Raji (cell line): ENCODE measurements at regions not wholly inside any gene's neighbourhood (a gene's known extent, or its start where the extent isn't known, plus 50 kb on each side); places are given as distances from the start of the nearest gene placed in this dataset.

ENCODE experiments used
- POLR2A ChIP-seq: IDR thresholded peaks from 2 replicates; pipeline ENCODE4 v1.6.1; 2011; ENCODE audit warnings: low read depth, low read length, control low read depth; ENCODE audit not compliant: insufficient read depth

DNA sequence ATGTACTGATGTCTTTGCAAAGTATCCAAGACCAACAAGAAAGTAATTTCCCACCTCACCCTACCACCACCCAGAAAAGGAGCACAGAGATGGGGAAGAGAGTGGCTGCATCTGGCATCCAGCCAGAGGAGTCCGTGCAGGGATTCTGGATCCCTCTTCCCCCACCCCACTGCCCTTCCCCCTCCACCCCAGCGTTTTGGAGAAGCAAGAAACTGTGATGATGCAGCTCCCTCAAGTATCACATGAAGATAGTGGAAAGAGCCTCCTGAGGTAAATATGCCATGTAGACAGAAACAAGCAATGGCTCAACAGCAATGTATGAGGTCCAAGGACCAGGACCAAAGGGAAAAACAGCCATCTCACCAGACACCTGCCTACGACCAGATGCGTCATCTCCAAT lies 153.8 kb downstream of the DEPDC1B start:
- TF ChIP-seq POLR2A, result no peak

DNA sequence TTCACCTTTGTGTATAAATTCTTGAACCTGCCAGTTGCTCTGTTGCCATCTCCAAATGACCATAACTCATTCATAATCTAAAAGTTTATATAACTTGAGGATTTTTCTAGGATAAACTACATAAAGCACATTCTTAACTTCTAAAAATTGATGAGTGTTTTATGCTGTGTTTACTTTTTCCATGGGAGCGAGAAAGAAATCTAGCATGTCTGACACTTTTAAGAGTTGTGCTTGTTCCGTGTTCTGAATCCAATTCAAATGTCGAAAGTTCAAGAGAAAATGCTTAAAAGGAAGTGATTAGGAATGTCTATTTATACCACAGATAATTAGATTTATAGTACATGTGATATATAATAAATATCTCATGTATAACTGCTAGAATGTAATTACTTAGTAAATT lies 154.4 kb downstream of the DEPDC1B start:
- TF ChIP-seq POLR2A, result no peak

DNA sequence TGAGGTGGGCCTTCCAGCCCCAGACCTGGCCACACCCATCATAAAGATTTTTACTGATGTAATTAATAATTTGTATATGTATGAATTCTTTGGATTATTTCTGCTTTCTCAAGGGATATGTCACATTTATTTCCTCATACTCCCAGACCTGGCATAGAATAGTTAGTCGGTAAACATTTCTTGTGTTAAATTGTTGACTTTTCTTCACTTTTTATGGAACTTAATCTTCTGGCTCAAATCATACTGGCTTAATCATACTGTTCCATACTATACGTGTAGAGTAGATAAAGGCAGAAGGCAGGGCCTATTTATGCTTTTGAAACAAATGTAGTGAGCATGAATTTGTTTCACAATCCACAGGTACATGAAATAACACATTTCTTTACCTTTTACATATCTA lies 155.8 kb downstream of the DEPDC1B start:
- TF ChIP-seq POLR2A, result no peak

DNA sequence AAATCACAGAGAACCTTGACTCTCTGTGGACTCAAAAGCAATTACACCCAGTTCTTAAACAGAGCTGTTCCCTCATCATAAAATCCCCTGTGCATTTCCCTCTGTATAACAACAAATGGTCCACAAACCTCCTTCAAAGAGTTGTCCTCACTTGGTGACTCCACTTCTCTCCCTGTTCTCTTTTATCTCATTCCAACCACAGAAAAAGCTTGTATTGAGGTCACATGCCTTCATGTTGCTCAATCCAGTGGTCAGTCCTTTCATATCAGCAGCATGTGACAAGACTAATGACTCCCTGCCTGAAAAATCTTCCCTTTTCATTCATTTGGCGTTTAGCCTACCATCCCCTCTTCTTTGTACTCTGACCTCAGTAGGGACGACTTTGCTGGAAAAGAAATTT lies 158.0 kb downstream of the DEPDC1B start:
- no peak for TF ChIP-seq POLR2A

DNA sequence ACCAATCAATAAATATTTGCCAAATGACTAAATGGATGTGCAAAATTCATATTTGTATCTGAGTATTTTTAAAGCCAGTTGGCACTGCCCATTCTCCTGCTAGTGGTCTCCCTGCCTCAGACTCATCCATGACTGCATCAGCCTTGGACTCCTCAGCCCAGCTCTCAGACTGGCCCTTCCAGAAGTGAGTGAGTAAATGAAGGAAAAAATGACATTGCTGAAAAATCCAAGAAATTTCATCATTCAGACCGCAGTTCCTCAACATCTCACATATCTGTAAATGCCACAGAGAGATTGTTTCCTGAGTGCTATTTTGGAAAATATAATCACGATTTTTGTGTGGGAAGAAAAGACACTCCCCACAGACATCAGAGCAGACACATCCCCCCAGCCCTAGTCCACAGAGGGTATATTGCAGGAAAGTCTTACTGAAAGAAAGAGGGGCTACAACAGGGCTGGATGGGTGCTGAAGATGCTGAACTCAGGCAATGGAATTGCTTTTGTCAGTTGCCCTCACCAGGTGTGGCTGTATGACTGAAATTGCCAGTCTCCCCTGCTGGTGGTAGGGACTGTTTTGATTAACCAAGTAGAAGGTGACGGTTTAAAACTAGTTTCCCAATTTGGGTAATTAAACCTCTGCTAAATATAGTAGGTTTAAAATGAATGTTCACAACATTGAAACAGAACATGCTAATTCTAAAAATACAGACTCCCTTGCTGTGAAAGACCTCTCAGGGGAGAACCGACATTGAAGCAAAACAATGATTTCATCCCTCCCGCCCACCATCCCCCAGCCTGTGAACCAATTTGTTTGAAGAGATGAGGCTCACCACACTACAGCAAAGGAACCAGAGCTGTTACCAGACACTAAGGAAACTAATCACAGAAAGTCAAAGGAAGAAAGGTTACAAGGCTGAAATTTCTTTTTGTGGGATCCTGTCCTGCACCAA lies 158.8 kb downstream of the DEPDC1B start:
- TF ChIP-seq POLR2A, result no peak

DNA sequence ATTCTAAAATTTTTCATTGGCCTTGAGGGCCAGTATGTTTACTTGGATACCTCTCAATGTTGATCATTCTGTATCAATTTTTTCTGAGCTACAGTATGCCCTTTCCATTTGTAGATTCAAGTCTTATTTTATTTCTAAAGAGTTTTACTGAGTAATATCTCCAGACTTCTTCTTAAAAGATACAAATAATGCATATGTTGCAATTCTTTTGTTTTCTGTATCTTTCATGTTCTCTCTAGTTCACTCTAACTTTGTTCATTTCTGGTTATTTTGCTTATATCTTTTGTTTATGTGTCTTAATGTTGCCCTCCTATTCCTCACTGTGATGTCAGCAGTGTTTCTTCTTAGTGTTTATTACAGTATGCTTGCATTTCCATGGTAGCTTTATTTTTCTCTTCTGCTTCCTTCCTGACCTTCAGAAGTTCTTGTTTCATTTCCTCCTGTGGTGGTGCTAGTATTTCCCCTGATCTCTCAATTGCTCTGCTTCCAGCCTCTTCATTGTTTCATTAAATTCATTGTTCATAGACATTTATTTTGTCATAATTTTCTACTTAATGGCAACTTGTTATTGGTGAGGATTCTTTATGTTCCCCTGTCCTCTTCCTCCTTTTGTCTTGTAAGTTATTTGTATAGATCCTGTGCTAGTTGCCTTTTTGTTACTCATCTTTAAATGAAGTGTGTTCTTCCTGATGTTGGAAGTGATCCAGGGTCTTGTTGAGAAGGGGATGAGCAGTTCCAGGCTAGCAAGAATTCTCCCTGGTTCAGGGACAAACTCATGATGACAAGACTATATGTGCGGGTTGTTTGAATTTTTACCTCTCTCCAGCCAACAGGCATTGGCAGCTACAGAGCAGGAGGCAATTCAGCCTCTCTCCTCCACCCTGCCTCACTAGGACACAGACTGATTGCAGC lies 160.8 kb downstream of the DEPDC1B start:
- TF ChIP-seq POLR2A, result no peak

DNA sequence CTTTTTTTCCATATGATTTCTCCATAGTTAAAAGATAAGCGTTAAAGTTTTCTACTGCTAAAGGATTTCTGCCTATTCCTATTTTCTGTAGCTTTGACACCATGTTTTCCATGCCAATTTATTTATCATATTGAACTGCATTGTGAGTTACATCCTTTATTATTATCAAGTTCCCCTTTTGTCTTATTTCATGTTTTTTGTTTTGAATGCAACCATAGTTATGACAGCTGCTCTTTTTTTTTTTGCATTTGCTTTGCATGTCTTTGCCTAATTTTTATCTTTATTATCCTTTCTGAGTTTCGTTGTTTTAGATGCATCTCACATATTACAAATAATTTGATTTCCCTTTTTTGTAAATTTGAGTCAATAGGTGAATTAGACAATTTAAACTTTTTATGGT lies 161.5 kb downstream of the DEPDC1B start:
- no peak for TF ChIP-seq POLR2A

DNA sequence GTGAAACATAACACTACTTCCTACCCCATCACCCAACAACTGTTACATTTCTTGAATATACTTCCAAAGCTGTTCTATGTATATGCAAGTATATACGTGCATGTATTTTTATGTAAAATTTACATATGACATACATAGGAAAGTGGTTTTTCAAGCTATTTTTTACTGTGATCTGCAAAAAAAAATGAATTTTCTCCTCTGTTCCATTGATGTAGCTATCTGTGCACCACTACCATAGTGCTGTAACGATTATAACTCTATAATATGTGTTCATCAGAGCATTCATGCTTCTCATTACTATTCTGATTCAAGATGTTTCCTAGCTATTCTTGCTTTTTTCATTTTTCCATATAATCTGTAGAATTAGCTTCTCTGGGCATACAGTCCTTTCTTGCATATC lies 164.0 kb downstream of the DEPDC1B start:
- TF ChIP-seq POLR2A, result no peak

DNA sequence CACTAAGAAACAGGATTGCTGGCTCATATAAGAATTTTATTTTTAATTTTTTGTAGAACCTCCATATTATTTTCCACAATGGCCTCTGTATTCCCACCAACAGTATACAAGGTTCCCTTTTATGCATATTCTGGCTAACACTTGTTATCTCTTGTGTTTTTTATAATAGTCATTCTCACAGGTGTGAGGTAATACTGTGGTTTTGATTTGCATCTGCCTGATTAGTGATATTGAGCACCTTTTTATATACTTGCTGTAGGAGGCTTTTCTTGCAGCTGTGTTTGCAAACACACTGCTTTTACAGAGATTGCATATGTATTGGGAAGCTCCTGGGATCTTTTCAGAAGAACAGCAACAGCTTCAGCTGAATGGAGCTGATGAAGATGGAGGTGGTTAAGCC lies 164.8 kb downstream of the DEPDC1B start:
- TF ChIP-seq POLR2A, result no peak

DNA sequence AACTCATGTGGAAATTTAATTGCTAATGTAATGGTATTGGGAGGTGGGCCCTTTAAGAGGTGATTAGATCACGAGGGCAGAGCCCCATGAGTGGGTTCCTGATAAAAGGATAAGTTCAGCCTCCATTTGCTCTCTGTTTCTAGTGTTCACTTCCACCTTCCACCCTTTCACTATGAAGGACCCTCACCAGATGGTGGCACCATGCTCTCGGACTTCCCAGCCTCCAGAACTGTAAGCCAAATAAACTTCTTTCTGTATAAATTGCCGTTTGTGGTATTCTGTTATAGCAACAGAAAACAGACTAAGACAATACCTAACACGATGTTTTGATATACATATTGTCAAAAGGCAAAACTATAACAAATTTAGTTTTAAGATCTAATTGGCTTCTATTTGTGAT lies 166.2 kb downstream of the DEPDC1B start:
- TF ChIP-seq POLR2A, result no peak

DNA sequence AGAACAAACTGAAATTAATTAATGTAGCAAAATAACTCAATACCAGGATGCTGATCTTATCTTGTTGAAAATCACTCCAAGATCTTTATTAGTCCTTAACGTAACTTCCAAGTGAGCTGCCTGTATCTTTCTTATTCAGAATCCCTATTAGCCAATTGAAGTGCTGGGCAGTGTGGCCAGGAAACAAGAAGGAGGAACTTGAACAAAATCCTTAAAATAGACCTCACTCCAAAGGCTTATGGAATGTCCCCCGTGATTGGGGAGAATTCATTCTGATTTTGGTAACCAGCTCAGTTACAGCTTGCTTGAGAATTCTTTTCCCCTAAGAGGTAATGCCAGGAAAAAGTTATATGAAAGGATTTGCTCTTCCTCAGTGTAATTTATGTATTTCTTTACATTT lies 171.0 kb downstream of the DEPDC1B start:
- TF ChIP-seq POLR2A, result no peak

DNA sequence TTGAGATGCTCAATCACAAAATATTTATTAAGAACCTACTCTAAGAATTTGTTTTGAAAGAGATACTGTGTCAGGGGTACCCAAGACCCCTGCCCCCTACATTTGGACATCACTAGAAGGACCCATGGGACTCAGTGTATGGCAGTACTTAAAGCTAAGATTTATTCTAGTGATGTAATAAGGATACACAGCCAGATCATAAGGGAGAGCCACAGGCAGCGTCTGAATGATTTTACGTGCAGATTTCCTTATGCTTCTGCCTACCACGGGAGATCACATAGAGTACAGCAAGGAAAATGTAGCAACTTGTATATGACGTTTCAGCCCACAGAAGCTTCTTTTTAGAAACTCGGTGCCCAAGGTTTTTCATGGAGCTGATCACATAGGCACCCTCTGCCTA lies 172.9 kb downstream of the DEPDC1B start:
- no peak for TF ChIP-seq POLR2A

DNA sequence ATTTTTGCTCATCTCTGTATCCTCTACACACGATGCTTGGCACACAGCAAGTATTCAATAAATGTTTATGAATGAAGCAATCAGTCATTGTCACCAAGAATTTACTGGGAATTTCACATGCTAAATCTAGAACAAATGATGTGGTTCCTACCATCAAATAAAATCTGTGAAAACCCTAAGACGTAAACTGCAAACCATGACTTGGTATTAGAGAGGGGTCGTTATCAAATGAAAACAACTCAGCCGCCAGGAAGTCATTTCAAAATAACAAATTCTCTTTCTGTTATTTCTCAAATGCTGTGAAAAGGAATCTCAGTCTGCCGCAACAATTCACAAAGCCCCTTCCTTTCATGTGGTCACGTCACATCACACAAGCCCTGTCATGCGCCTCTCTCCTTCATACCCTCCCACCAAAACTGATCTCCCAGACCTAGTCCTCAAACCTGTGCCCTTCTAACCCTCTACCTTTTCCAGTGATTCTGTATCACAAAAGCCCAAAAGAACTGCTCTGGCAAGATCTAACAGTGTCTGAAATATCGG lies 173.6 kb downstream of the DEPDC1B start:
- TF ChIP-seq POLR2A, result no peak

DNA sequence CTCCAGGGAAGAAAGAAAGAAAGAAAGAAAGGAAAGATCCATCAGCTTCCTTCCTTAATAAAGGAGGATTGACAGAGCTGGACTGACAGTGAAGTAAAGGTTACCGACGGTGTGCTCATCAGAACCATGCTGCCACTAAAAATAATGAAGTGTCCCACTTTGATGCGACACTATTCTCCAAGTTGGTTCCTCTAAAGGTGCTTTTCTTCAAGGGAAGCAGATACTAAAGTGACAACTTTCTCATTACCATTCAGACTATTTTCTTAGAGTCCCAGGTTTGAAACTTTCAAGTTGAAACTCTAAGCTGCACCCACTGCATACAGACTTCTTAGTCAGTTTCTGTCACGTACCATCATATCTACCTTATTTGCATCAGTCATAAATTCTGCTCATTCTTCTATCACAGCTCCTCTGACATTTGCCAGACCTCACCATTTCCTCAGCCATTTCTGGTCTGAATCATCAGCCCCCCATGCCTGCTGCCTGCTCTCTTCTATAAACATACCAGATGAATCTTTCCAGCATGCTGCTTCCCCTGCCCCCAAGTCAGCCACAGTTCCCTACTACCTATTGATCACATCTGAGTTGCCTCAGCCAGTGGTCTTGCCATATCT lies 177.6 kb downstream of the DEPDC1B start:
- peak; percentile 37; the same call in 1 of the 2 replicates for TF ChIP-seq POLR2A
